NCI-H82 treated with DMSO at 0.1 percent for 48 hours (cell line): ENCODE measurements at regions not wholly inside any gene's neighbourhood (a gene's known extent, or its start where the extent isn't known, plus 50 kb on each side); places are given as distances from the start of the nearest gene placed in this dataset.
"Not testable (repeated sequence)": the region's sequence is repeated elsewhere in the genome, so short reads cannot be mapped to it uniquely, and the experiment has no call there.

Experiments
- DNase-seq: peaks from one replicate; lab custom pipeline; 2025; ENCODE audit not compliant: unreplicated experiment; lab: John Stamatoyannopoulos, UW

- no peak for DNase-seq
Observed at GRCh38 chr7:68980011-68980410, 618.3 kb upstream of the AUTS2 start.

DNA sequence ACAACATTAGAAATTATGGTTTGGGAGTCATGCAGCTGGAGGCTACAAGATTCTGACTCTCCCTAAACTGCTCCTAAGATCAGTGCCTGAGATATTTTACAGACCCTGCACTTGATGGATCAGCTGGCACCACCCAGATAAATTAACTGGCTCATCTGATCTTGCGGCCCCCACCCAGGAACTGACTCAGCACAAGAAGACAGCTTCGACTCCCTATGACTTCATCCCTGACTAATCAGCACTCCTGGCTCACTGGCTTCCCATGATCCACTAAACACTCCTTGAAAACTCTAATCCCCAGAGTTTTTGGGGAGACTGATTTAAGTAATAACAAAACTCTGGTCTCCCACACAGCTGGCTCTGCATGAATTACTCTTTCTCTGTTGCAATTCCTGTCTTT lies 617.8 kb upstream of the AUTS2 start:
- DNase-seq: not testable (repeated sequence)

DNA sequence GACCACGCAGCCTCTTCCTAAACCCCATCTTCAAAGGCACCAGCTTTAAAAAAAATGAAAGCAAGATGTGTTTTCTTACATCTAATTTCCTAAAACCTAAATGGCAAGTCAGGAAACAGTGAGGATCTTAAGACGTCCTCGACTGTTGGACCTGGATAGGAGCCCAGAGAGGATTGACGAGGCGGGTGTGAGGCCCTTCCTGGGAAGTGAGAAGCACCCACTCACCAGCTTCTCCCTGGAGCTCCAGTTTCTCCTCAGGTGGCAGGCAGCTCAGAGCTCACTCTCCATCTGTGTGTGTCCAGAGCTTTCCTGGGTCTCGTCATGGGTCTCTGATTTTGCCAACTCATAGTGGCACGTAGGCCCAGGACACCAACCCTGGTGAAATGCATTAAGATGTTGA lies 614.0 kb upstream of the AUTS2 start:
- DNase-seq: no peak

GRCh38 chr7:68994841-68995240 lies 603.4 kb upstream of the AUTS2 start:
- DNase-seq: no peak

- DNase-seq: no peak
Observed at GRCh38 chr7:68998136-68998535, 600.1 kb upstream of the AUTS2 start.

DNA sequence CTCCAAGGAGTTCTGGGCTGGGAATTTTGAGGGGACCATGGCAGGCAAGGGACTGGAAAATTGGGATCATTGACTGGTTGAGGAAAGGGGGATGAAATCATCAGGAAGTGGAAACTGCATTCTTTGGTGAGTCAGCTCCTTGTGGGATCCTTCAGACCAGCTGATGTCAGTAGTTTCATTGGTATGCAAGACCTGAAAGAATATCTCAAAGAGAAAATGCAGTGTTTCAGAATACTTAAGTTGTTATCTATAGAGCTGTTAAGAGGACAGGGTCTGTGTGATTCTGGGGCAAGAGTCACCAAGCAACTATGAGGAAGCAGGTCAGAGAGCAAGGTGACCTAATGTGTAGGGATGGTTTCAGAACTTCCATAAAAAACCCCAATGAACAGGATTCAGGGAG lies 595.9 kb upstream of the AUTS2 start:
- no peak for DNase-seq

DNA sequence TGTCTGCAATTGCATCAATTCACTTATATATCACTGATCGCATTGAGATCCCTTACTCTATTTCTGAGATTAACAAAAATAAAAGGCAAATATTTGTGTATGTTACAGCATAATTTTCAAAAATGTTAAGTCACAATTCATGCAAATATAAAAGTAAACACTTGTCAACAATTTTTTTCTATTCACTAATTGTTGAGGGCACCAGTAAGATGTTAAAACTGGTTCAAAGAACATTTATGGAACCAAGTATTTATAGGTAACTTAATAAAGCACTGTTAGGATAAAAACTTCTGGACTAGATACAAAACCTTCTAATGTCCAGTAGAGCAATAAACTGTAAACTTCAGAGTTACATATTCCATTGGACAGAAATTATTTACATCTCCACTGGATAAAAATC lies 586.1 kb upstream of the AUTS2 start:
- no peak for DNase-seq

- DNase-seq: no peak
Observed at GRCh38 chr7:69017208-69017607, 581.1 kb upstream of the AUTS2 start.

GRCh38 chr7:69018200-69018599 lies 580.1 kb upstream of the AUTS2 start:
- no peak for DNase-seq

- no peak for DNase-seq
Observed at GRCh38 chr7:69019437-69019836, 578.8 kb upstream of the AUTS2 start.

DNA sequence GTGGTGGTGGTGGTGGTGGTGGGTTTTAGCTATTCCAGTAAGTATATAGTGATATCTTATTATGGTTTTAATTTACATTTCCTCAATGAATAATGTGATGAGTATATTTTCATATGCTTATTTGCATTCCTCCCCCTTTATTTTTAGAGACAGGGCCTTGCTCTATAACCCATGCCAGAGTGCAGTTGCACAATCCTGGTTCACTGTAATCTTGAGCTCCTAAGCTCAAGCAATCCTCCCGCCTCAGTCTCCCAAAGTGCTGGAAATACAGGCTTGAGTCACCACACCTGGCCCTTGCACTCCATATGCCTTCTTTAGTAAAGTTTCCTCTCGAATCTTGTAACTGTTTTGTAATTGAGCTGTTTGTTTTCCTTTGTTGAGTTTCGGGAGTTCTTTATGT lies 577.7 kb upstream of the AUTS2 start:
- DNase-seq: no peak

- DNase-seq: no peak
Observed at GRCh38 chr7:69025249-69025648, 573.0 kb upstream of the AUTS2 start.

DNA sequence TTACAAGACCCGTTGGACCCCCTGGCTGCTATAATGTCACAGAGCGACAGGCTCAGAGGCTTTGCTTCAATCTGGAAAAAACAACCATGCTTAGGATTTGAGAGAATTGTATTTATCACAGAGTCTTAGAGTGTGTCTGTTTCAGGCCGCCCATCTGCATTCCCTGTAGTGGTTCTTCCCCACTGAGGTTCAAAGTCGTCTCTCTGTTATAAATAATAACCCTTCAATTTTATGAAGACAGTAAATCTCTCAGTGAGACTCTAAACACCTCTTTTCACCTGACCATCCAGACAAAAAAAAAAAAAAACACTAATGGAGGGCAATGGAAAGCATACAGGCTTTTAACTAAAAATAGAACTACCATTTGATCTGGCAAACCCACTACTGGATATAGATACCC lies 565.4 kb upstream of the AUTS2 start:
- no peak for DNase-seq

GRCh38 chr7:69035826-69036225 lies 562.4 kb upstream of the AUTS2 start:
- DNase-seq: no peak

DNA sequence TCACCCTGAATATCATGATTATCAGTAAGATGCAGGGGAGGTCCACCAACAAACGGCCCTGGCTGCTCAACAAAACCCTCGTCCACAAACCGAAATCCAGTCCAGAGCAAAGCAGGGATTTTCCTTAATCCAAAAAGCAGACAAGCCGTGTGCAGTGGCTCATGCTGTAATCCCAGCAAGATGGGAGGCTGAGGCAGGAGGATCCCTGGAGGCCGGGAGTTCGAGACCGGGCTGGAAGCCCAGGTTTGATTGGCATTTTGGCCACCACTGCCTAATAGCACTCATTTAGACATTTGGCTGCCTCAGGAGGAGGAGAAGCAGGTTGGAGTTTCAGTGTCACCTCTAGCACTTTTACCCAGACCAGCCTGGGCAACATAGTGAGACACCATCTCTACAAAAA lies 562.0 kb upstream of the AUTS2 start:
- no peak for DNase-seq

GRCh38 chr7:69038915-69039314 lies 559.4 kb upstream of the AUTS2 start:
- no peak for DNase-seq

DNA sequence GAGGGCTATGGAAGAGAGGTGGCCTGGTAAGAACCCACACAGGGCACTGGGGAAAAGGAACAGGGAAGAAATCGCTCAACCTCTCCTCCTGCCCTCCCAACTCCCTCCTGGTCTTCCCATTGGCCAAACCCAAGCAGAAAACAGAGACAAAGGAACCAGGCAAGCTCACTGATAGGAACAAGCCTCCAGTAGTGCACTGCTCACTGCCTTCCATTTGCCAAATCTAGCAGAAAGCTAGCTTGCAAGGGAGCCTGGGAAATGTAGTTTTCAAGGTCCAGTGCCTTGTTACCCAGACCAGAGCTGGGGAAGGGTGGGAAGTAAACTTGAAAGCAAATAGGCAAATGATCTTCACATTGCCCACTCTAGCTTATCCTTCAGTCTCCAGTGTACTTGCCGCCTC lies 556.1 kb upstream of the AUTS2 start:
- DNase-seq: no peak

DNA sequence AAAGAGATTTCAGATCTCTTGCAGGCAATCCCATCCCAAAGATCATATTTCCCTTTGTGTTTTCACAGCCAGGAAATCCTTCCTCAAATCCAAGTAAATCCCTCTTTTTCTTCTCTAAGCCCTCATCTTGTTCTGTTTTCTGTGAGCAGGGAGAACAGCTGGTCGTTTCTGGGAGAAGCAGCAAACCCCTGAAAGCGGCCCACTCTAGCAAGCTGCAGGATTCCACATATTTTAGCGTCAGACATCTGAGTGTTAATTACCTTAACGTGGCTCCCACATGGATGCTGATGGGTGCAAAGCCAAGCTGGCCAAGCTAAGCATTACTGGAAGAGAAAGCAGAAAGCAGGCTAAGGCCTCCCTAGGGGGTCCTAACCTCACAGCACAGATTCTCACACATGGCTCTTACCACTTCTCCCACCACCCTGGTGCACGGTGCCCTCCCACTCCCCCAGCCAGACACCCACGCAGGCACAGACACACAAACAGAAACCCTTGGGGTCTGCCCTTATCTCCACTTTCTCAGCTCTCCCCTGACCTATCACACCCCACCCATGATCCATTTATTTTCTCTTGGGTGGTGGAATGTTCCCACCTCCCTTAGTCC lies 551.0 kb upstream of the AUTS2 start:
- peak; percentile 52 for DNase-seq

GRCh38 chr7:69049326-69049725 lies 548.9 kb upstream of the AUTS2 start:
- DNase-seq: no peak

DNA sequence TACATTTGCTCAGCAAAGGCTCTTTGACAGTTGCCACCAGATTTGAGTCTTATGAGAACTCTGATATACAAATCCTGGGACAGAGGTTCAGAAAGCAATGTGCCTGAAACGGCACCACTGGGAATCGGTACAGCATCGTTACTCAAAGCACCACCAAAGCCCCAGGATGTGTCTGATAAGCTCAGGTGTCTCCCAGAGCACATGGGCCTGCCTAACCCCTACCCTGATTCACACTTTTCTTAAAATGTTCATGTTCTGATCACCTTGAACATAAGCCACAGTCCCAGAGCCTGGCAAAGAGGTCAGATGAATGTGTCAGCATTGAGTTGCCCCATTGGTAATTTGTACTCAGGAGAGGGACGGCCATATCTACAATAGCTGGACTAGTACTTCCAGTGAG lies 545.8 kb upstream of the AUTS2 start:
- no peak for DNase-seq

DNA sequence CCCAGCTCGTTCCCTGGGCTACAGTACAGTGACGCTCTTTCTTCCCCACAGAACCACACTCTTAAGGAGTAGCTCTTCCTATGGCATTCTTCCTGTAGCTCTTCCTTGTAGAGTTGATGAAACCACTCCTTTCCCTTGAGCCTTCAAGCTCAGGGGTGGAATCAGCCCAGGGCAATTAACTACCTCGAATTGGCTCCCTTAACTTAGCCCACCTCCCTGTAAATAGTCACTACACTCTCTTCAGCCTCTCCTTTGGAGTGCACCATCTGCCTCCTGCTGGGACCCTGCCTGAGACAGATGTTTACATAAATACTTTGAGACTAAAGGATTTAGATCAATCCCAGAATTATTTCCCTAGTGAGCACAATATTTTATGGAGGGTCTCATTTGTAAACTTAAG lies 537.8 kb upstream of the AUTS2 start:
- DNase-seq: peak; percentile 65

DNA sequence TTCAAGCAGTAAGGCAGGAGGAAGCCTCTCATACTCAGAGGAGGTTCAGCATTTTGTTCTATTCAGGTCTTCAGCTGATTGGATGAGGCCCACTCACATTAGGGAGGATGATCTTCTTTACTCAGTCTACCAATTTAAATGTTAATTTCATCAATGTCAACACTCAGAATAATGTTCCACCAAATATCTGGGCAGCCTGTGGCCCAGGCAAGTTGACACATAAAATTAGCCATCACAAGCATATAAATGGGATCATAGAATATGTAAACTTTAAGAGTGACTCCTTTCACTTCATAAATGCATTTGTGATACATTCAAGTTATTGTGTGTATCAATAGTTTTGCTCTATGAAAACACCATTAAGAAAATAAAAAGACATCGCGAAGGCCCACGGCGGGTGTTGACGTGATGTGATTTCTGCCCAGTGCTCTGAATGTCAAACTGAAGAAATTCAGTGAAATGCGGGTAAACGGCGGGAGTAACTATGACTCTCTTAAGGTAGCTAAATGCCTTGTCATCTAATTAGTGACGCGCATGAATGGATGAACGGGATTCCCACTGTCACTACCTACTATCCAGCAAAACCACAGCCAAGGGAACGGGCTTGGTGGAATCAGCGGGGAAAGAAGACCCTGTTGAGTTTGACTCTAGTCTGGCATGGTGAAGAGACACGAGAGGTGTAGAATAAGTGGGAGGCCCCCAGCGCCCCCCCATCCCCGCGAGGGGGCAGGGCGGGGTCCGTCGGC lies 536.1 kb upstream of the AUTS2 start:
- DNase-seq: no peak

- DNase-seq: no peak
Observed at GRCh38 chr7:69067397-69067796, 530.9 kb upstream of the AUTS2 start.
